Suppressor macrophage treated with lipopolysaccharide for 4 hours (primary cell): ENCODE measurements at regions not wholly inside any gene's neighbourhood (a gene's known extent, or its start where the extent isn't known, plus 50 kb on each side); places are given as distances from the start of the nearest gene placed in this dataset.
"Not testable (repeated sequence)": the region's sequence is repeated elsewhere in the genome, so short reads cannot be mapped to it uniquely, and the experiment has no call there.

Source experiments
- DNase-seq: peaks from one replicate; pipeline ENCODE4 v3.0.0-alpha.2; 2020

DNA sequence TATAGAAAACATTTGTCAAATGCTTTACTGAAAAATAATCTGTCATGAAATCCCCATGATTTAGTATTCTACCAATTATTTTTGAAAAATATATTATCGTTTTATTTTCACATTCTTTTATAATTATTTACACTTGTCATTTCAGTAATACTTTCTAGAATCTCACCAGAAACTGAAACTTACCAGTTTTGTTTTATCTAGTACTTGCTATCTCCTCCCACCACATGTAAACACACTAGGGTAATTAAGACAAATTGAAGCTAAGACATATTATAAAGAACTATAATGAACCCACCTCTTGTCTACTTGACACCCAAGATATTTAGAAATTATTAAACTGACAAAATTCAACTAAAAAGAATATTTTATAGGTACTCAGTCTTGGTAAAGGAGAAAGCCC lies 51.5 kb upstream of the GRM3 start:
- DNase-seq, result no peak

DNA sequence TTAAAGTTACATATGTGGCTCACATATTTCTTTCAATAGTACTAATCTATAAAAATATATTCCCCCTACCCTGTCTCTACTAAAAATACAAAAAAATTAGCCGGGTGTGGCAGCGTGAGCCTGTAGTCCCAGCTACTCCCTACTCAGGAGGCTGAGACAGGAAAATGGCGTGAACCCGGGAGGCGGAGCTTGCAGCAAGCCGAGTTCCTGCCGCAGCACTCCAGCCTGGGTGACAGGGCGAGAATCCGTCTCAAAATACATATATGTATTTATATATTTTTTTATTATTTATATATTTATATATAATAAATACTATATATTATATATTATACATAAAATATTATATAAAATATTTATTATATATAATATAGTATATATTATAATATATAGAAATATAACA lies 69.7 kb upstream of the GRM3 start:
- DNase-seq, result no peak

DNA sequence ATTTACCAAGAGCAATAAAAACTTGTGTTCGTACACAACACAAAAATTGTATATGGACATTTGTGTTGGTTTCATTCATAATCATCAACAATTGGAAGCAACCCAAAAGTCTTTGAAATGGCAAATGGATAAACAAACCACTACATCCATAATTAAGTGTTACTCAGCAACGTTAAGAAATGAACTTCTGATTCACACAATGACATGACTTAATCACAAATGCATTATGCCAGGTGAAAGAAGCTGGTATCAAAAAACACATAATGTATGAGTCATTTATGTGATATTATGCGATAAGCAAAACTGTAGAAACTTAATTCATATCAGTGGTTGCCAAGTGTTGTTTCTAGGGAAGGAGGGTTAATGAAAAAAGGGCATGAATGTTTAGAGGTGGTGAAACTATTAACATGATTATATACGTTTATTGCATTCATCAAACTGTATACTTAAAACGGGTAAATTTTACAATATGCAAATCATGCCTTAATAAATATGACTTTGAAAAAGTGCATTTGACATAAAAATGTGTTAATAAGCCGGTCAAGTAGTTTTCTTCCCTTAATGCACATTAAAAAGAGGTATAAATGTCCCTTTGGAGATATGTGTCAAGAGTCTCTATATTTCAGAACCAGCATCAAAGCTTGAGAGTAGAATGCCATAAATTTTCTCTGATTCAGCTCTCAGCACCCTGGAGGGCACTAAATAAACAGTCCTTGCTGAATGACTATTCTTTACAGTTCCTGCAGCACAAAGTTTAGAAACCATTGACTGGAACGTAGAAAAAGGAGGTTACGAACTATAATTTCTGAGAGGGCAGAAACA lies 84.8 kb upstream of the GRM3 start:
- DNase-seq, result no peak

DNA sequence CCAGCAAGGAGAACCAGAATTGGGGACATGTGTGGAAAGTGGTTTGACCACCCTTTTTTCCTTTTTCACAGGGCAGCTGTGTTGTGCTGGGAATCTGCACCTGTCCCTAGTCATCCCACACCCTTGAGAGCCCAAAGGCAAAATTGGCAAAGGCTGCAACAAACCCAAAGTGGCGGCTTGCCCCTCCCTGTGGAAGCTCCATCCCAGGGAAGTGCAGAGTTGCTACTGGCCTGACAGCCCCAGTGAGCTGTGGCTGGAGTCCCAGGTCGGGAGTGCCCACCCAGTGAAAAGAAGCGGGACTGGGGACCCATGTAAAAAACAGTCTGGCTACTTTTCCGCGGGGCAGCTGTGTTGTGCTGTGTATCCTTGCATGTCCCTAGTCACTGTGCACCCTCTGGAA lies 109.1 kb upstream of the GRM3 start:
- no peak for DNase-seq

DNA sequence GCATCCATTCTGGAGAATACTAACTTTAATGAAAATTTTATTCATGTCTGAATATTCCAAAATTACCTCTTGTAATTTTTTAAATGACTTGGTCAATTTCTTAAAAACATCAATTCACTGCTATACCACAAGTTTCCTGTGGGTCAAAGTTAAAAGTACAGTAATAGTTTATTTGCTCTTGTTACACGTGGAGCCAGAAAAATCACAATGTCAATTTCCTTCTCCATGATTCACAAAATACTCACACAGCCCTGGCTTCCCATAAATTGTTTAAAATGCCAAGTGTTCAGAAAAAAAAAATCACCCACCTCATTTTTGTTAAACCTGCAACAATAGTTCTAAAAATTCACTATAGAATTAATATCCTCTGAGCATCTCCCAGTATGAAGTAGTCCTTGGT lies 139.5 kb upstream of the GRM3 start:
- DNase-seq, result no peak

DNA sequence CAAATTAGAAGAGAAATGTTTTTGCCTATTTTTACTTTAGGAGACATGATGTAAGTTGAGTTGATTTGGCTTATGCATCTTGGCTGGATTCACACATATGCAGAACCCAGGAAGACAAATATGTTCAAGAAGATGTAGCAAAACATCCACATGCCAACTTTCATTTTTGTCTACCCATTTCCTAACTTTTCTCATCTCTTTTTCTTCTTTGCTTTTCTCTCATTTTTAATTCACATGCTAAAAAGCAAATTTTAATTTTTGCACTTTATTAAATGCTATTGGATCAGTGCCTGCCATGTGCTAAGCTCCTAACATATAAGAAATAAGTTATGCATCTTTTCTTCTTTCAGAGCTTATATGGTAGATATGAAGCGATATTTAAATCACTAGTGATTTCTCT lies 143.7 kb upstream of the GRM3 start:
- no peak for DNase-seq

DNA sequence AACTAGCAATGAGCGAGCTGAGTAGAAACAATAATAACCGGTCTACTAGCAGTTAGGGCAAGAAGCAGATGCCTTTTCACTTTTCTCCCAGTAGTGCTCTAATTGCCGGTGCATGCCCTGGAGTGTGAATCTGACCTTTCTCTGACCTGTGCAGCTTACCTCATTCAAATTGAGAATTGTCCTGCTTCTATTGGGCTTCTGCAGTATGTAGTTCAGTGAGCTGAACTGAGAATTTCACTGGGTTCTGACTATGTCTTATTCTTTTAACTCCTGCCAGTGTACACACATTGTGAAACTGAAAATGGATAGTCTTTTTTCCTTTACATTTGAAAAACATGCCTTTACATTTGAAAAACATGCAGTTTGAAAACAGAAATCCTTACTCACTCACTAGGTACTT lies 157.9 kb upstream of the GRM3 start:
- no peak for DNase-seq

DNA sequence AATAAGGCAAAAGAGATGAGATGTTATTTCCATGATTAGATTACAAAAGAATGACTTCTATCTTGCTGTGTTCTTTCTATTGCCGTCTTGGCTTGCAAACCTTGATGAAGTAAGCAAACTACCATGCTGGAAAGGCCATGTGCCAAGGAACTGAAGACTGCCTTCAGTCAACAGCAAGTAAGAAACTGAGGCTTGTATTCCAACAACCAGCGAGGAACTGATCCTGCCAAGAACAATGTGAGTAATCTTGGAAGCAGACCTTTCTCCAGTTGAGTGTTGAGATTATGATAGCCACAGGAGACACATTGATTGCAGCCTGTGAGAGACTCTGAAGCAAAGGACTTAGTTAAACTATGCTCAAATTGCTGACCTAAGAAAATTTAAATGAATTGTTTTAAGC lies 164.6 kb upstream of the GRM3 start:
- no peak for DNase-seq

DNA sequence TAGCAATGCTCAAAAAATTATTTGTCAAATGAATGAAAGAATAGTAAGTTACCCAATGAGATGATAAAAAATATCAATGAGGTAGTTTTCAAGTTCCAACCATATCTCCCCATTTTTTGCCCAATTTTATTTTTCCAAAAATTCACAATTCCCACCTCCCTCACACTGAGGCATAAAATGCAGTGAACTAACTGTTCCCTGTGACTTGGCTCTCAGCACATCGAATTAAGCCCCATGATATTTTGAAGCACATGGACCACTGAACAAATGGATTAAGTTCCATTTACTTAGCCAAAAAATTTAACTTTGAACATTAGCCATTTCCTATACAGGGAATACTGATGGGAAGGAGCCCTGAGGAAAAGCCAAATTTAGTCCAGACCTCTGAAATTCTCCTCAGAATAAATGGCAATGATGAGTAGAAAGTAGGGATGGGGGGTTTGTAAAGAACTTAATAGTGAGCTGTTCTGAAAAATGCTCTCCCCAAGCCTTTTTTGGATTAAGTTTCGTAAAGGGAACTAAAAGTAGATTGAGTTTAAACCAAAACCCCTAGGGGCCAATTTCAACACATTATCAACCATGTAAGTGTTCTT lies 166.3 kb upstream of the GRM3 start:
- DNase-seq, result no peak

DNA sequence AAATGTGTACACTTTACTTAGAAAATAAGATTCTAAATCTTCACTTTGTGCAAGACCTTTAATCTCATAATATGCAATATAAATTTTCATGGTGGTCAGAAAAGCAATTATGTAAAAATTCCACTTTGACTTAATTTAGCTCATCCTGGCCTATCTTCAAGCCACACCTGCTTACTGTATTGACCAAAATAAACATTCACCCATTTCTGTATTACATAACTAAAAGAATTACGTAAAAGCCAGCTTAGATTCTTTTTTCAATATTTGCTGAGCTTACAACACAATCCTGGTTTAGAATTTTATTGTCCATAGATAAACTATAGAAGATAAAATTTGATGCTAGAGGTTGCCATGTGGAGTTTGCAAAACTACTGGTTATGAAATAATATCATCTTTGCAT lies 172.9 kb upstream of the GRM3 start:
- no peak for DNase-seq

DNA sequence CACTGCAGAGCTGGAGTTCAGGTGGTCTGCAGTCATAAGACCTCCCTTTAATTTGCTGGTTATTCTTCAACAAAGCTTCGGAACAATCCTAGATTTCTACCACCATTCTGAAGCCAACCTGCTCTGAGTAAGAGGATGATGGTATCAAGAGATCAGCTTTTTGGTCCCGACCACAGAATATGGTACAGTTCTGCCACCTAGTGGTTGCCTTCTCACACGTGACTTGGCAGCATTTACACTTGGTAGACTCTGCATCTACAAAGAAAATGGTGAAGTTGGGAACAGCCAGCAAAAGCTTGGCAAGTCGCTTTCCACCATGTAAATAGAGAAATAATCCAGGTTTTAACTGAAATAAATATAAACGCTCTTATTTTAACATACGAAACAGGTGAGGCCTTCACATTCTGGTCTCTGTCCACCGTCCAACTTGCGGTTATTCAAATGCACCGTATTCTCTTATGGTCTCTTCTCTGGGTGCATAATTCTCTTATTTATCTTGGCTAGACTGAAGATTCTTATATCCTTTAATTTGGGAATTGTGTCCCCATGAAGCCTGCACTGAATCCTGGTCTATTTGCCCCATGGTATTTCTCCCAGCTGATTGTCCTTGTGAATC lies 173.9 kb upstream of the GRM3 start:
- DNase-seq, result peak; percentile 80

DNA sequence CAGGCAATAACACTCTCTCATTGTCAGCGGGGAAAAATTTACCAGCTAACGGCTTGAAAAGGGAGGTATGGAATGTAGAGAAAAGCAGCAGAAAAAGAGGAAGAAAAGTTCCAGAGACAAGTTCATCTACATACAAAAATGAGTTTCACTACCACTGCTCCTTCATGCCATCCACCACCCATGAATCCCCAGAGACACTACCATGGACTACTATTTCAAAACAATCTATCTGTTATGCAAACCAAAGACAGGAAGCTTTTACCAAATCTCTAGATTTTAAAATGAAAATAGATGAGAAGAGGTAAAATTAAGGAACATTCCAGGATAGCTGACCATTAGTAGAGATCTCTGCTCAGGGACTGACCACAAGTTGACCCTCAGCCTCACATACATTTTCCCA lies 189.0 kb upstream of the GRM3 start:
- DNase-seq, result no peak

DNA sequence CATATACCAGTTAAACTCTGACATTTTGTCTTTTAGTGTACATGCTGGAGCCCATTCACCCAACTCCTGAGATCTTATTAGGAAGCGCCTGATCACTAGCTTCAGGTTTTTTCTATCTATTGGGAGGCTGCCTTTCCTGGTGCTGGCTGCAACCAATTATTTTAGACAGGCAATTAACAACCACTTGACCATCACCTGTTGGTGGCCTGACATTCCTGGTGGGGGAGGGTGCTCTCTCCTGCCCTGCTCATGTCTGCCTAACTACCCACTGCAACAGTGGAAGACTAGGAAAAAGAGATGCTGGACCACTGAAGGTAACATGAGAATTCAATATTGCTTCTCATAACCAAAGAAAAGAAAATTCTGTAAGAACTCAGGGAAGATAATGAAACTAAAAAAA lies 190.3 kb upstream of the GRM3 start:
- DNase-seq, result no peak

DNA sequence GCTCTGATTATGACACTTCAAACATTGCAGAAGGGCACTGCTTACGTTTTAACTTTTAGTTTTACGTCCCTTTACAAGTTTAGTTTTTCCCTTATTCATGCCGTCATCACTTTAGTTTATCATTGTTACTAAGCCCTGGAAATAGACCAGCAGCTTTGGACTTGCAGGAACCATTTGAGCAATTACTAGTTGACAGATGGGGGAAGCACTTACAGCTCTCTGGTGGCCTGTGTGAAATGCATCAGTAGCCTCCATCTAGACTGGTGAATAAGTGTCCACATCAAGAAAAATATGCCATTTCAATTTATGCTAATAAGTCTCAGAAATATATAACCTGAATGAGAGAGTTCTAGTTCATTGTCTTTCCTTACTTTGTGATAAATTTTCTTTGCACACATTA lies 194.9 kb upstream of the GRM3 start:
- no peak for DNase-seq

DNA sequence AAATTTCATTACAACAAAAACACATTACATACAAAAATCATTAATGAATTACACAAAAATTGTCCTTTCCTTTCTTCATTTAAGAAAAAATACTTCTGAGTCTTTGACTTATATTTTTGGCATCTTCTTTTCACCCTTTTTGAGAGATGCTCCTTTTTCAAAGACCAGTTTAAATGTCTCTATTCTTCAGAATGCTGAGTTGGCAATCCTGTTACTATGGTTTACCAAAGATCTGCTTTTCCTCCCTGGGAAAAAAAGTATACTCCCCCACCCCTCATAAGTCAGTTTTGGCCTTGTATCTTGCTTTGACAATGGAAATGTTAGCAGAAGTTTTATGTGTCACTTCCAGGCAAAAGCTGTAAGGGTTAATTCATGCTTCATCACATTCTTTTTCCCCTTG lies 198.4 kb upstream of the GRM3 start:
- no peak for DNase-seq

DNA sequence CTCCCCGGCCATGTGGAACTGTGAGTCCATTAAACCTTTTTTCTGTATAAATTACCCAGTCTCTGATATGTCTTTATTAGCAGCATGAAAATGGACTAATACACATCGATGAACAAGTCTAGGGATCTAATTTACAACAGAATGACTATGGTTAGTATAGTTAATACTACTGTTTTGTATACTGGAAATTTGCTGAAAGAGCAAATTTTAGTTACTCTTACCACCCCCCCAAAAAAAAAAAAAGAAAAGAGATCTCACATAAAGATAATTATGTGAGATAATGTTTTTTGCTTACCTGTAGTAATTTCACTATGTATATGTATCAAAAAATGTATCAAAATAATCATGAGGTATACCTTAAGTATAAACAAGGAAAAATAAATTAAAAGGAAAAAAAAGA lies 199.5 kb upstream of the GRM3 start:
- DNase-seq, result no peak

DNA sequence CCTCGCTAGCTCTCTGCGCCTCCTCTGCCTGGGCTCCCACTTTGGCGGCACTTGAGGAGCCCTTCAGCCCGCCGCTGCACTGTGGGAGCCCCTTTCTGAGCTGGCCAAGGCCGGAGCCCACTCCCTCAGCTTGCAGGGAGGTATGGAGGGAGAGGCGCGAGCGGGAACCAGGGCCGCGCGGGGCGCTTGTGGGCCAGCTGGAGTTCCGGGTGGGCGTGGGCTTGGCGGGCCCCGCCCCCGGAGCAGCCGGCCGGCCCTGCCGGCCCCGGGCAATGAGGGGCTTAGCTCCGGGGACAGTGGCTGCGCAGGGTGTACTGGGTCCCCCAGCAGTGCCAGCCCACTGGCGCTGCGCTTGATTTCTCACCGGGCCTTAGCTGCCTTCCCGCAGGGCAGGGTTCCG lies 203.3 kb upstream of the GRM3 start:
- DNase-seq, result not testable (repeated sequence)

DNA sequence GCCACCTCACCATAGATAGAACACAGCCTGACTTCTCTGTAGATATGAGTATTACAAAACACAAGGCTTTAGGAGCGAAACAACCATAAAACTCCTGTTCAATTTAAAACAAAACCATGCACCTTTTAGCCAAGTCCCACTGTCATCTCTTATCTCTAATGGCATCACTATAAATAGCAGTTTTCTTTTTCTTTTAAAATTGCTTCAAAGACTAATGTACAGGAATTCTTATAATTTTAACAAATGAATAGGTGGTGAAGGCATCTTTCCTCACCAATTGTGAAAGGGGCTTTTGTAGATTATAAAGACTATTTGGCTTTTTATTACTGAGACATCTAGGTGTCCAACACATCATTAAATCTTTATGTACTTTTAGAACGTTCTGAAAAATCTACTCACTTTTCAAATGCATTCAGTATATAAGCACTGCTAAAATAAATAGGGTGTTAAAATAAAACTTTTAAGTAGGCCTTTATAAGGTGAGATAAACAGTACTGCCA lies 205.7 kb upstream of the GRM3 start:
- no peak for DNase-seq

DNA sequence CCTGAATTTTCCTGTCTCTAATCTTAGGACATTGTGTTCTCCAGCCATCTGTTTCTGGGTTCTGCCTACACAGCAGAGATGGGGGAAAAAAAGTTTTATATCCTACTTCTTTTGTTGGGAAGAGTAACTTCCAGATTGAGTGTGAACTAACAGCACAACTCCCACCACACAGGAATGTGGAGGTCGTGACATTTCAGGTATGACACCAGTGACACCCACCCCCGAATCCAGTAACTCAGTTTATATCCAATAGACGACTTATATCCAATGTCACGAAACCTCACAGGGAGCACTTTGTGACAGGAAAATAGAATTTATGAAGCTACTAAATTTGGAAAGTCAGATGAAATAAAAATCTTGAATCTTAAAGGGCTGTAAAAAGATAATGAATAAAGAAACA lies 211.9 kb upstream of the GRM3 start:
- DNase-seq, result no peak

DNA sequence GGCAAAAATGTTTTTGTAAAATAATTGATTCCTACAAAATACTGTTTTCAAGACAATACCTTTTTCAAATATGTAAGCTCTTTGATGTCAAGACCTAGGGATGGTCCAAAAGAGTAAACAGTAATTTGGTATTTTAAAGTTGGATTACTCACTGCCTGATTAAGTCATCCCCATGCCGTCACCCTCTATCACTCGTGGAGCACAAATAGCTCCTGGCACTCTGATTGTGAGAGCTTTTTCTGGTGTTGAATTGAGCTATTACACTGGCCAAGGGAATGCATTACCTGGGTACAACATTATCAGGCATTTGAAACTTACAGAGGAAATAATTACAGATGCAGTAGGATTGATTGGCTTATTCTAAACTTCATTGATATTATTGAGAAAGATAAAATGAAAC lies 231.9 kb upstream of the GRM3 start:
- no peak for DNase-seq

DNA sequence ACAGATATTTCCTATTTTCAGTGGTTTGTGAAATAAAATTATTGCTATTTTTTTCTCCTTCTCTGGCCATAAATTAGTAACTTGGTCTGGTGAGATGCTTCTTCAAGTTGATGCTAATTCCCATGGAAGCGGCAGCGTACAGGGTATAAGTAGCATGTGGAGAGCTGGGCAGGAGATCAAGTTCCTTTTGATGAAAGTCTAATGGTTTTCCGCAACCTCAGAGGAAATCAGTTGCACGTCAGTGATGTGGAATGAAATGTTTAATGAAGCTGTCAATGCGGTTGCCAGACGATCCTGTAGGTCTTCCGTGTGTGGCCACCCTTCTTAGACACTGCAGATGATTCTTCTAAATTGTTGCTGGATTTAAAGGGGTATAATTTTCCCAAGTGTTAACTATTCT lies 236.4 kb upstream of the GRM3 start:
- no peak for DNase-seq

DNA sequence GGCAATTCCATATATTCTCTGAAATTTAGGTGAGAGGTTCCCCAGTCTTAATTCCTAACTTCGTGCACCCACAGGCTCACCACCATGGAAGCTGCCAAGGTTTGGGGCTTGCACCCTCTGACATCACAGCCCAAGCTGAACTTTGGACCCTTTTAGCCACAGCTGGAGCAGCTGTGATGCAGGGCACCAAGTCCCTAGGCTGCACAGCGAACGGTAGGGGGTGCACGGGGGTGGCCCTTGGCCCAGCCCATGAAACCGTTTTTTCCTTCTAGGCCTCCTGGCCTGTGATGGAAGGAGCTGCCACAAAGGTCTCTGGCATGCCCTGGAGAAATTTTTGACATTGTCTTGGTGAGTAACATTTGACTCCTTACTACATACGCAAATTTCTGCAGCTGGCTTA lies 251.9 kb upstream of the GRM3 start:
- no peak for DNase-seq

DNA sequence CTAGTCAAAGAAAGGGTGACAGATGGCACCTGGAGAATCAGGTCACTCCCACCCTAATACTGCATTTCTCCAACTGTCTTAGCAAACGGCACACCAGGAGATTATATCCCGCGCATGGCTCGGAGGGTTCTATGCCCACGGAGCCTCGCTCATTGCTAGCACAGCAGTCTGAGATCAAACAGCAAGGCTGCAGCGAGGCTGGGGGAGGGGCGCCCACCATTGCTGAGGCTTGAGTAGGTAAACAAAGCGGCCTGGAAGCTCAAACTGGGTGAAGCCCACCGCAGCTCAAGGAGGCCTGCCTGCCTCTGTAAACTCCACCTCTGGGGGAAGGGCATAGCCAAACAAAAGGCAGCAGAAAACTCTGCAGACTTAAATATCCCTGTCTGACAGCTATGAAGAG lies 268.1 kb upstream of the GRM3 start:
- DNase-seq, result not testable (repeated sequence)

DNA sequence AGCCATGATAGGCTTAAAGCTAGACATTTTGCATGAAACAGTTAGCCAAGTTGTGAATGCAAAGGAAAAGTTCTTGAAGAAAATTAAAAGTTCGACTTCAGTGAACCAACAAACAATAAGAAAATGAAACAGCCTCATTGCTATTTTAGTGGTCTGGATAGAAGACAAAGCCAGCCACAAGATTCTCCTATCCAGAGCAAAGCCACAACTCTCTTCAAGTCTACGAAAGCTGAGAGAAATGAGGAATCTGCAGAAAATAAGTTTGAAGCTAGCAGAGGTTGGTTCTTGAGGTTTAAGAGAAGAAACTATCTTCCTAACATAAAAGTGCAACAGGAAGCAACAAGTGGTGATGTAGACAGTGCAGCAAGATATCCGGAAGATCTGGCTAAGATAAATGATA lies 271.4 kb upstream of the GRM3 start:
- DNase-seq, result no peak
